NCI-H1105 treated with DMSO at 0.1 percent for 48 hours (cell line): ENCODE measurements at regions not wholly inside any gene's neighbourhood (a gene's known extent, or its start where the extent isn't known, plus 50 kb on each side); places are given as distances from the start of the nearest gene placed in this dataset.

ENCODE experiments used
- DNase-seq: peaks from one replicate; lab custom pipeline; 2025; lab: John Stamatoyannopoulos, UW

- DNase-seq = no peak
Observed at GRCh38 chr12:14279845-14280244, 85.6 kb upstream of the ATF7IP start.

DNA sequence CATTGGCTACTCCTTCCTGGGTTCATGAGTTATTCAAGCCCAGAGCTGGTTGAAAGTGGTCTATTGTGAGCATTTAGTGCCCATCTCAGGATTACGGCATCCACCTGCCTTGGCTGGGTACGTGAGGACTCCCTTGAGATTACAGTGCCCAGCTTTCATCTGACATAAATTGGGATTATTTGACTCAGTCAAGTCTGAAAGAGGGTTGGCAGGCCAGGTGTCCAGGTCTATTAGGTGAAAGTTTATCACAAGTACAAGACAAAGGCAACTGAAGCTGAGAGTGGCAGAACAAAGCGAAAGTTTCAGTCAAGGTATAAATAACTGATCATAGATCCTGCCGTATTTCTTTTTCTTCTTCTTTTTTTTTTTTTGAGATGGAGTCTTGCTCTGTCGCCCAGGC is 84.6 kb upstream of the ATF7IP start:
- DNase-seq = no peak

DNA sequence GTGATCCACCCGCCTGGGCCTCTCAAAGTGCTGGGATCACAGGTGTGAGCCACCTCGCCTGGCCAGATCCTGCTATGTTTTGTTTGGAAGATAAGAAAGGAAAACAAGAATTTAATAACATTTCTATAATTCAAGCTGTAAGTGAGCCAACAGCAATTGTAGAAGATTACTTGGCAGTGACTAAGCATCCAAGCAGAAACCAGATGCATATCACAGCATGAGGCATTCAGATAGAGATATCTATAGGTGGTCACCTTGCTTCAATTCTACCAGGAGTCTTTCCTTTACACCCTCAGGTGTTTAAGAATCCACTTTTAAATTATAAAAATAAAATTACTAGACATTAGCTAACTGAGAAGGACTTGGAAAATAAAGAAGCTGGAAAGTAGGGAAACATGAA is 83.9 kb upstream of the ATF7IP start:
- DNase-seq = no peak

DNA sequence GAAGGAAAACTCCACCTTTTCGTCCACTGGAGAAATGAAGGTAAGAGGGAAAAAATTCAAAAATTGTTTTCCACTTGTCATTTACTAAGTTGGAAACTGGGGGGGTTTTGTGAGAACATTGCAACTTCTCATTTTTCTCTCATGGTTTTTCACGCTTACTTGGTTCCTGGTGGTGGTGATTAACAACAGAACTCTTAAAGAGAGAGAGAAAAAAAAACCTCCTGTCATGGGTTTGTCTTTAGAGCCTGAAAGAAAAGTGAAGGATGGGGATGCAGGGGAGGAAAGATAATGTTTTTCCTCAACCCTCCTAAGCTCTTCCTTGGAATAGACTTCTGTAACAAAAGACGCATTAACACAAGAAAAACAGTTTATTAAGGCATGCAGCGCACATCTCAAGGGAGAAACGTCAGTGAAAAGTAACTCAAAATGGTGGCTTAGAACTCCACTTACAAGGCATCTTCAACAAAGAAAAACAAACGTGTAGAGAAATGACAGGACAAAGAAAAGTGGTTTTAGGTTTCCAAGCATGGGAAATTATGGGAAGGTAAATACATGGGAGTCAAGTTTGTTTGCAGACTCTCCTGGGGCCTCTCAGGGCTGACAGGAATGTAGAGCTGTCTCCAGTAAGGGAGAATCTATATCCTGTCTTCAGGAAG is 81.9 kb upstream of the ATF7IP start:
- peak; percentile 40 for DNase-seq

DNA sequence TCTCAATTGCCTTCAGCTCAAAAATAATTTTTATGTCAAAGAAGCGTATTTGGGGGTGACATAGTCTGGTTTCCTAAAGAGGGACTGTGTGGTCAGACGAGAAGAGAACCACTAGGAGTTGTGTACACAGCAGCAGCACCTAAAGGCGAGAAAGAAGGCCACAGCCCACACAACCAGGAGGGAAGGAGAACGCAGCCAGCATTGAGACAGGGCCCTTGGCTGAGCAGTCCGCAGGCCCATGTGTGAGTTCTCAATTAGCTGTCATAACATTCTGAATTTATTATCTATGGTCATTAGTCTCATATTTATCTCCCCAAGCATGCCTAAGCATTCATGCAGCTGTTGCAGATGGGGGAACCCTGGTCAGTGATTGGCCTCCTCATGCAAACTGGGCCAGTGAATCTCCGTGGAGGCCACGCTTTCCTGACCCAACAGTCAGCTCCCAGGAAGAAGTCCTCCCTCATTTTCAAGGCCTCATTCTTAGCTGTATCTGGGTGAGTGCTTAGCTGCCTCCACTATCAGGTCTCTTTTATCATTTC is 81.2 kb upstream of the ATF7IP start:
- DNase-seq = no peak

DNA sequence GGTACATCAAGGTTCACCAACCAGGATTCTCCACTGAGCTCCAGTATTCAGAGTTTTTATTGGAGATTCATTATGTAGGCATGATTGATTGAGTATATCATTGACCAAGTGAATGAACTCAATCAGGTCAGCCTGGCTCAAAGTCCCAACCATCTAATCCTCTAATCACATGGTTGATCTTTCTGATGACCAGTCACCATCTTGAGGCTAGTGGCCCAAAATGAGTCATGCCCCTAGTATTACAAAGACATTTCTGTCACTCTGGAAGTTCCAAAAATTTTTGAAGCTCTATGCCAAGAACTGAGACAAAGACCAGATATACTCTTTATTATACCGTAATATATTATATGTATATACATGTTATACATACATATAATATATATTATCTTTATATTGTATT is 75.9 kb upstream of the ATF7IP start:
- no peak for DNase-seq

GRCh38 chr12:14290951-14291350 is 74.5 kb upstream of the ATF7IP start:
- DNase-seq = no peak

DNA sequence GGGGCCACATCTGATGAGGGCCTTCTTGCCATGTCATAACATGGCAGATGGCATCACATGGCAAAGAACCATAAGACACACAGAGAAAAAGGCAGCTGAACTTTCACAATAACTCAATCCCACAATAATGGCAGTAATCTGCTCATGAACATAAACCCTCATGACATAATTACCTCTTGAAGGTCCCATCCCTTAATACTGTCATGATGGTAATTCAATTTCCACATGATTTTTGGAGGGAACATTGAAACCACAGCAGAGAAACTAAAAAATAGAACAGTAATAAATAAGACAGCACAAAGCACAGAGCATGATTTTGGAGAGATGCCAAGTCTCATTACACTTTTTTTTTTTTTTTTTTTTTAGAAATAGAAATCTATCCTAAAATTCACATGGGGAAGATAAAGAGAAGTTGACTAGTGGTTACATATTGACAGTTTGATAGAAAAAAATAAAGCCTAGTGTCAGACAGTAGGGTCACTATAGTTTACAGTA is 61.8 kb upstream of the ATF7IP start:
- DNase-seq = peak; percentile 46

DNA sequence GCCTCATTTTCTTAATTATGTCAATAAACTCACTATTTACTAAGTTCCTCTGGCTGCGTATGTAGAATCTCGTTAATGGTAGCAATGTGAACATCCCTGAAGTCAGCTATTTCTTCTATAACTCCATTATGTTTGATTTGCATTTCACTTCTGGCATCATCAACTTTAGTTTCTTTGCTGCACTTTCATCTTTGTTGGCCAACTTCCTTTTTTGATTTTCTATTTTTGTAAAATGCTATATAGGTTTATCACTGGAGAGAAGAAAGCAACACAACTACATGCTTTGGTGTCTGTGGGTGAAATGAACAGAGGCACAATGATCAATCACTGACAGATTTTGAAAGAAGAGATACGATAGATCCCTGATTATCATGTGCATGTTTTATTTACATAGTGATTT is 58.5 kb upstream of the ATF7IP start:
- no peak for DNase-seq

GRCh38 chr12:14308516-14308915 is 57.0 kb upstream of the ATF7IP start:
- no peak for DNase-seq

GRCh38 chr12:14310866-14311265 is 54.6 kb upstream of the ATF7IP start:
- no peak for DNase-seq

DNA sequence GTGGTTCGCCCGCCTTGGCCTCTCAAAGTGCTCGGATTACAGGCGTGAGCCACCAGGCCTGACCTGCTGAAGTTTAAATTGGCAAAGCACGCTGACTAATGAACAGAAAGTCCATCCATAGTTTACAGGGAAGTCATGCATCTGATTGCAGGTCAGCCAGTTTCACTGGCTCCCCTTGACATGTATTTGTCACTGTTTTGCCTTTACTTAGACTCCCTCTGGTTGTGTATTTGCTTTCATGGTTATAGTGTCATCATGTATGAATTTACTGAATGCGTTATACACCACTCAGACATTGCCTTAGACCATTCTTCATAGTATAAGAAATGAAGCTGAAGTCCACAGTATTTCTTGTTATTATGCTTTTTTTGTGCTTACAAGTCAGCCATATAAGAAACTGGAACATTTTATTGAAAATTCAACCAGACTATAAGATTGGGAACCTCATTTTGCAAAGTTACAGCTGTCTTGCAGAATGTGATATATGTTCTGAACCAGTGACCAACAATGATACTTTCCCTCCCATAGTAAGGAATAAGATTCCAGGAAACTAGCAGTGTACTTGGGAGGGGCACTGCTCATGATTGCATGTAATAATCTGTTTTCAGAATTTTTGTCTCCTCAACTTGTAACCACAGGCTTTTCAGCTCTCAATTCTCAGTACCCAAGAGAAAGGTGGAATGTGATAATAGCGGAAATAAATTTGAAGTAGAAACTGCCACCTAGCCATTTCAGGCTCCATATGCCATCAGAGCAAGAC is 51.9 kb upstream of the ATF7IP start:
- no peak for DNase-seq

DNA sequence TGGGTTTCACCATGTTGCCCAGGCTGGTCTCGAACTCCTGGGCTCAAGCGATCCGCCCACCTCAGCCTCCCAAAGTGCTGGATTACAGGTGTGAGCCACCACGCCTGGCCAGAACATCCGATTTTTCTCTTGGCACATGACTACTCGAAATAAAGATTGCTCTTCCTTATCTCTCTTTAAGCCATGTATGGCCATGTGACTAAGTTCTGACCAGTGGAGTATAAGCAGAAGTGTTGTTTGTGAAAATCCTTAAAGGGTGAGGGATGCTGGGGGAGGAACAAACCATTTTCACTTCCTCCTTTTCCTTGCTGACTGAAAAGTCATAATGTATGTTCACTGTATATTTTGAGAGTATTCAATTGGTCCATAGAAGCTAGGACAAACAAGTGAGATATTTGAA is 50.7 kb upstream of the ATF7IP start:
- DNase-seq = no peak

- DNase-seq = no peak
Observed at GRCh38 chr12:14315501-14315900, 50.0 kb upstream of the ATF7IP start.
